HT1080 (cell line): ENCODE measurements at regions not wholly inside any gene's neighbourhood (a gene's known extent, or its start where the extent isn't known, plus 50 kb on each side); places are given as distances from the start of the nearest gene placed in this dataset.
A peak's percentile ranks its signal among the peaks of the same experiment; 100 is the strongest.
"Not testable (repeated sequence)": the region's sequence is repeated elsewhere in the genome, so short reads cannot be mapped to it uniquely, and the experiment has no call there.

ENCODE experiments used
- DNase-seq: peaks from one replicate; pipeline ENCODE4 v3.0.0-alpha.2; 2015; ENCODE audit warnings: low read depth

GRCh38 chr14:99033951-99034350 is 238.0 kb downstream of the BCL11B start:
- DNase-seq, result no peak

- DNase-seq, result no peak
These were observed 237.3 kb downstream of the BCL11B start for GRCh38 chr14:99034711-99035171.

- no peak for DNase-seq
These were observed 236.7 kb downstream of the BCL11B start for GRCh38 chr14:99035268-99035667.

- peak; percentile 78 for DNase-seq
These were observed 236.0 kb downstream of the BCL11B start for GRCh38 chr14:99035712-99036610.

GRCh38 chr14:99036611-99037293 is 235.2 kb downstream of the BCL11B start:
- no peak for DNase-seq

- not testable (repeated sequence) for DNase-seq
These were observed 234.7 kb downstream of the BCL11B start for GRCh38 chr14:99037326-99037725.

- peak; percentile 7 for DNase-seq
These were observed 234.1 kb downstream of the BCL11B start for GRCh38 chr14:99037777-99038430.

GRCh38 chr14:99038431-99038820 is 233.6 kb downstream of the BCL11B start:
- peak; percentile 59 for DNase-seq

GRCh38 chr14:99039331-99040041 is 232.5 kb downstream of the BCL11B start:
- DNase-seq, result no peak

- no peak for DNase-seq
These were observed 231.9 kb downstream of the BCL11B start for GRCh38 chr14:99040052-99040451.

GRCh38 chr14:99040711-99041110 is 231.3 kb downstream of the BCL11B start:
- no peak for DNase-seq

- no peak for DNase-seq
These were observed 230.7 kb downstream of the BCL11B start for GRCh38 chr14:99041141-99041819.

GRCh38 chr14:99041820-99042174 is 230.2 kb downstream of the BCL11B start:
- no peak for DNase-seq

- DNase-seq, result no peak
These were observed 229.4 kb downstream of the BCL11B start for GRCh38 chr14:99042381-99043266.

- DNase-seq, result no peak
These were observed 228.8 kb downstream of the BCL11B start for GRCh38 chr14:99043267-99043615.

- no peak for DNase-seq
These were observed 228.2 kb downstream of the BCL11B start for GRCh38 chr14:99043756-99044155.

- DNase-seq, result peak; percentile 31
These were observed 224.5 kb downstream of the BCL11B start for GRCh38 chr14:99047441-99048031.

GRCh38 chr14:99050309-99050708 is 221.7 kb downstream of the BCL11B start:
- DNase-seq, result no peak

GRCh38 chr14:99052467-99052866 is 219.5 kb downstream of the BCL11B start:
- DNase-seq, result no peak

- DNase-seq, result peak; percentile 5
These were observed 217.0 kb downstream of the BCL11B start for GRCh38 chr14:99055019-99055418.
